ENCODE measurements at regions not wholly inside any gene's neighbourhood (a gene's known extent, or its start where the extent isn't known, plus 50 kb on each side); places are given as distances from the start of the nearest gene placed in this dataset.

DNA sequence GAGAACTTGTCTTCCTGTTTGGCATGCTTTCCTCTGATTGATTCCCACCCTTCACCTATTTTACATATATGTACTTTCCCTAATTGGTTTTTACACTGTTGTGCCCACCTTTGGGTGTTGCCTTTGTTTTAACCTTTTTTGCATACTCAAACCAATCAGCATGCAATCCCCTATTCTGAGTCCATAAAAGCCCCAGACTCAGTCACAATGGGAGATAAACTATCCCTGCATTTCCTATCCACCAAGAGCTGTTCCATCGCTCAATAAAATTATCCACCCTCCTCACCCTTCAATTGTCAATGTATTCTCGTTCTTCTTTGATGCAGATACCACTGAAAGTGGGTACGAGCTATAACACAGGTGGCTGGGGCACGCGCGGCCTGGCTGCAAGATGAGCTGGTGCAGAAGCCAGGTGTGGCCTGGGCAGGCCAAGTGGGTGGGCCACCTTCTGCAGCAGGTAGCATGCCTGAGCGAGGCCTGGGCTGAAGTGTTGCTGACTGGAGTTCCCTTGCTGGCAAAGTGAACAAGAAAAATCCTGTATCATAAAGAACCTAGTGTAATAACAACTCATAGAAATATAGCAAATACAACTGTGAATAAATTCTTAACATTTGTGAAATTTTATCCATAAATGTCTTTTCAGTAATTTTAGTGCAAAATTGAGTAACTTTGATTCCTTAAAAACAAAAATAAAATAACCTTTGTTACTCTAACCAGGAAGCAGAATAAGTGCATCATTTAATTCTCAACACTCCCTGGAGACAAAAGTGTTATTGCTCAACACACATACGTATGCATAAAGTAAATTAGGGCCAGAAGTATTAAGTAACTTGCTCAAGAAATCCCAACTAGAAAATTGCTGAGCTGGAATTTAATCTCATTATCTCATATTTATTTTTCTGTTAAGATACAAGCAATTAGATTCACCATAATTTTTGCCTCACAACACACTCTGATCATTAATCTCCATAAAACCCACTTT, 685.3 kb upstream of the EDIL3 start:
- DNase-seq (ENCODE audit: low read depth, low spot score): no peak
- Histone ChIP-seq H3K4me3 (ENCODE audit: low read depth in 2 of 2, low read length in 2 of 2) (no peak overlapping the region), H3K4me1 (ENCODE audit: control insufficient read depth, insufficient read depth, low read length) (no peaks in the 10 kb centered on the region), H3K27ac (ENCODE audit: low read length) (no peak overlapping the region), H3K9me3 (ENCODE audit: control insufficient read depth, insufficient read depth, low read depth, low read length) (peaks cover 3% of the 10 kb centered on the region; the same call in 1 of the 2 replicates), H3K27me3 (ENCODE audit: control insufficient read depth, insufficient read depth, low read length) (no peaks in the 10 kb centered on the region), H3K36me3 (ENCODE audit: control insufficient read depth, insufficient read depth, low read length) (no peaks in the 10 kb centered on the region)
- BruUV-seq (replicated peaks): no TSS peak
- ChIA-PET CTCF (no interaction called here), POLR2A (no interaction called here)
- intact Hi-C loops (cut with micrococcal nuclease; ENCODE audit: unreplicated experiment) (no loop called here), in situ Hi-C loops (cut with HindIII; ENCODE audit: low pct_unique_long_range_greater_than_20kb, low sequenced_read_pairs) (no loop called here)
- no peak for TF ChIP-seq CTCF (IDR thresholded peaks at IDR 0.05)
- TF ChIP-seq REST (IDR thresholded peaks at IDR 0.05; ENCODE audit: insufficient read depth in 1 of 2, low read depth in 2 of 2, low read length in 1 of 2): no peak
- TF ChIP-seq SIN3A (IDR thresholded peaks at IDR 0.05; ENCODE audit: borderline replicate concordance, insufficient read depth, low read depth, low read length): no peak
- no peak for TF ChIP-seq TCF7L2 (IDR thresholded peaks at IDR 0.05; ENCODE audit: low read depth, low read length)
- no peak for TF ChIP-seq POLR2AphosphoS5 (IDR thresholded peaks at IDR 0.05; ENCODE audit: low read depth, low read length)
- ATAC-seq: no peak

DNA sequence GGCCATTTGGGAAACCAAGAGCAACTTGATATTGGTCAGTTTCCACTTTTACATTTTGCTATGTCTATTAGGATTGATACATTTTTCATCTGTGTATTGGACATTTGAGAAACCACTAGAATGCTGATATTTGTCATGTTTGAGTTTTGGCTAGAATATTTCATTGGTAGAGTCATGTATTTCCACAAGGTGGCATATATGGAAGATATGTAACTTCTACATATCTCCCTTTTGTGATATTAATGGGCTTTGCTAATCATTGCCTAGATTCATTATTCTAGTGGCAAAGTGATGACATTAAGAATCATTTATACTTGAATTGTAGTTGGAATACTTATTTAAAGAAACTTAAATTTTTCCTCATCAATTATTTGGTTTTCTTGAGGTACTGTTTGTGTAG, 692.9 kb upstream of the EDIL3 start:
- POLR2A ChIA-PET: no interaction called here
- BruUV-seq (replicated peaks): no TSS peak

More for the DNA sequence above, 692.9 kb upstream of the EDIL3 start:
- Histone ChIP-seq H3K4me3 (ENCODE audit: low read depth in 2 of 2, low read length in 2 of 2) (no peak overlapping the region), H3K36me3 (ENCODE audit: control insufficient read depth, insufficient read depth, low read length) (no peaks in the 10 kb centered on the region), H3K27me3 (ENCODE audit: control insufficient read depth, insufficient read depth, low read length) (no peaks in the 10 kb centered on the region), H3K4me1 (ENCODE audit: control insufficient read depth, insufficient read depth, low read length) (no peaks in the 10 kb centered on the region), H3K27ac (ENCODE audit: low read length) (no peak overlapping the region), H3K9me3 (ENCODE audit: control insufficient read depth, insufficient read depth, low read depth, low read length) (no peaks in the 10 kb centered on the region)
- DNase-seq (ENCODE audit: low read depth, low spot score) (no peak), ATAC-seq (no peak)
- in situ Hi-C loops (cut with HindIII; ENCODE audit: low pct_unique_long_range_greater_than_20kb, low sequenced_read_pairs) (no loop called here), intact Hi-C loops (cut with micrococcal nuclease; ENCODE audit: unreplicated experiment) (no loop called here)
- TF ChIP-seq SIN3A (IDR thresholded peaks at IDR 0.05; ENCODE audit: borderline replicate concordance, insufficient read depth, low read depth, low read length) (no peak), TCF7L2 (IDR thresholded peaks at IDR 0.05; ENCODE audit: low read depth, low read length) (no peak), CTCF (IDR thresholded peaks at IDR 0.05) (no peak; the same call in 1 of the 2 replicates), REST (IDR thresholded peaks at IDR 0.05; ENCODE audit: insufficient read depth in 1 of 2, low read depth in 2 of 2, low read length in 1 of 2) (no peak), POLR2AphosphoS5 (IDR thresholded peaks at IDR 0.05; ENCODE audit: low read depth, low read length) (no peak)
- CTCF ChIA-PET: no interaction called here

All from Panc1 (cell line).